GM12878 (cell line): ENCODE measurements at regions not wholly inside any gene's neighbourhood (a gene's known extent, or its start where the extent isn't known, plus 50 kb on each side); places are given as distances from the start of the nearest gene placed in this dataset.

ENCODE experiments used
- ATAC-seq: fragments of 200-7000 bp; cut with Tn5 transposase; 3 replicates; pipeline ENCODE4 v1.9.1; 2020; ENCODE audit warnings: mild to moderate bottlenecking, moderate library complexity
- BruUV-seq: library from RNA; stranded (reverse); fragments of 400-500 nt; replicated peaks from 2 replicates; lab custom pipeline; 2021; lab: Mats Ljungman, UMichigan
- CTCF ChIA-PET: fragments of 300-600 bp; sonication (Branson Sonifier 250); formaldehyde crosslinking; extraction: SDS; loops from one replicate; lab custom pipeline; 2021; ENCODE audit warnings: inconsistent platforms; lab: Yijun Ruan, JAX
- POLR2A ChIA-PET: fragments of 350-600 bp; formaldehyde crosslinking; extraction: SDS; loops from one replicate; lab custom pipeline; 2021; ENCODE audit warnings: inconsistent platforms; lab: Charles Lee
- RAD21 ChIA-PET: fragments of 300-600 bp; sonication (Branson Sonifier 250); formaldehyde crosslinking; loops from one replicate; lab custom pipeline; 2023; ENCODE audit warnings: antibody characterized with exemption; ENCODE audit not compliant: unreplicated experiment; lab: Charles Lee
- SMC1A ChIA-PET: fragments of 300-600 bp; sonication (Branson Sonifier 250); formaldehyde crosslinking; loops from one replicate; lab custom pipeline; 2023; ENCODE audit not compliant: unreplicated experiment, uncharacterized antibody; lab: Charles Lee
- DNase-seq: peaks from one replicate; pipeline ENCODE4 v3.0.0-alpha.2; 2011; ENCODE audit warnings: low read depth, low spot score
- FAIRE-seq: peaks from 3 replicates; lab custom pipeline; 2011; peaks lifted over from hg19 to GRCh38; lab: Jason Lieb, UNC
- H2AFZ ChIP-seq: 2 replicates; pipeline ENCODE4 v1.6.0; 2011; ENCODE audit warnings: low read depth, low read length, control low read depth; ENCODE audit not compliant: control insufficient read depth
- H3K27ac ChIP-seq: 2 replicates; pipeline ENCODE4 v1.5.1; 2011; ENCODE audit warnings: control low read depth; ENCODE audit not compliant: control insufficient read depth, insufficient read depth
- H3K27me3 ChIP-seq, 2 experiments: replicated peaks in 1 of 2; 2 replicates each; pipeline versions ENCODE4 v1.6.0 to v1.6.1; 2011; ENCODE audit warnings: low read length in 1 of 2; ENCODE audit not compliant: control insufficient read depth in 2 of 2, insufficient read depth in 2 of 2
- H3K36me3 ChIP-seq, 2 experiments: 2 replicates each; pipeline ENCODE4 v1.5.1; 2011; ENCODE audit warnings: low read length in 1 of 2; ENCODE audit not compliant: control insufficient read depth in 2 of 2, insufficient read depth in 2 of 2
- H3K4me1 ChIP-seq: 2 replicates; pipeline ENCODE4 v1.6.1; 2011; ENCODE audit warnings: mild to moderate bottlenecking, low read length, moderate library complexity, mixed read lengths; ENCODE audit not compliant: control insufficient read depth, insufficient read depth
- H3K4me2 ChIP-seq: 2 replicates; pipeline ENCODE4 v1.6.0; 2011; ENCODE audit warnings: control low read depth; ENCODE audit not compliant: control insufficient read depth, insufficient read depth
- H3K4me3 ChIP-seq: fragments of 200-600 bp; sonication (generic); 2 replicates; pipeline ENCODE4 v1.5.1; 2016
- H3K79me2 ChIP-seq: 2 replicates; pipeline ENCODE4 v1.6.0; 2011; ENCODE audit warnings: low read length; ENCODE audit not compliant: control insufficient read depth, insufficient read depth
- H3K9ac ChIP-seq: 2 replicates; pipeline ENCODE4 v1.8.0; 2011; ENCODE audit warnings: low read length, control low read depth, mixed read lengths; ENCODE audit not compliant: control insufficient read depth, insufficient read depth
- H3K9me3 ChIP-seq: replicated peaks from 3 replicates; pipeline ENCODE4 v1.5.1; 2011; ENCODE audit warnings: mild to moderate bottlenecking, low read length; ENCODE audit not compliant: control insufficient read depth, insufficient read depth
- H4K20me1 ChIP-seq: 2 replicates; pipeline ENCODE4 v1.6.0; 2011; ENCODE audit not compliant: control insufficient read depth, insufficient read depth
- EGR1 ChIP-seq, 2 experiments: IDR thresholded peaks; 1 replicate in 1 of 2; 2 replicates in 1 of 2; pipeline ENCODE4 v1.6.1; 2011 to 2012; ENCODE audit warnings: low read depth in 2 of 2, low read length in 2 of 2, borderline replicate concordance in 1 of 2, mild to moderate bottlenecking in 1 of 2, moderate library complexity in 1 of 2
- HDAC6 ChIP-seq: fragments of 200-600 bp; sonication (generic); IDR thresholded peaks from one replicate; pipeline ENCODE4 v1.8.0; 2017; ENCODE audit warnings: antibody characterized with exemption; ENCODE audit not compliant: unreplicated experiment
- NR2F1 ChIP-seq: fragments of 450-650 bp; conservative IDR thresholded peaks from 2 replicates; pipeline ENCODE4 v1.6.1; 2017; ENCODE audit warnings: mild to moderate bottlenecking
- WGBS: methylation state at CpG from one replicate; pipeline ENCODE4 v1.1.6; 2016; ENCODE audit warnings: low lambda C conversion rate; ENCODE audit not compliant: insufficient replicate concordance, insufficient coverage; ENCODE audit errors: missing lambda C conversion rate; 5-methylcytosine and 5-hydroxymethylcytosine counted together
- in situ Hi-C: fragments of 300-500 bp; cut with MboI; formaldehyde crosslinking; loops from 9 replicates; pipeline ENCODE4 v1.14.3; 2018; ENCODE audit warnings: mixed read lengths
- intact Hi-C: fragments of 100-400 bp; cut with micrococcal nuclease; formaldehyde crosslinking; loops from one replicate; pipeline ENCODE4 v1.14.2; 2022; ENCODE audit not compliant: unreplicated experiment
- TF ChIP-seq, protein P1 (sequence below): fragments of 450-650 bp; conservative IDR thresholded peaks from 2 replicates; pipeline ENCODE4 v1.6.1; 2017; ENCODE audit warnings: mild to moderate bottlenecking, moderate library complexity
- TF ChIP-seq, protein P2 (sequence below): IDR thresholded peaks from 2 replicates; pipeline ENCODE4 v1.6.1; 2012; ENCODE audit warnings: low read length, inconsistent platforms
- TF ChIP-seq, protein P3 (sequence below): fragments of 450-650 bp; formaldehyde crosslinking; IDR thresholded peaks from 2 replicates; pipeline ENCODE4 v1.5.0; 2022; ENCODE audit warnings: mild to moderate bottlenecking, missing genetic modification characterization
- TF ChIP-seq, protein P4 (sequence below): IDR thresholded peaks from 2 replicates; pipeline ENCODE4 v1.6.1; 2012; ENCODE audit warnings: improper control_type of control experiment, low read depth, low read length; ENCODE audit not compliant: insufficient replicate concordance
- TF ChIP-seq, protein P5 (sequence below): fragments of 150-350 bp; IDR thresholded peaks from 2 replicates; pipeline ENCODE4 v1.6.1; 2014; ENCODE audit warnings: mild to moderate bottlenecking, low read depth, low read length

DNA sequence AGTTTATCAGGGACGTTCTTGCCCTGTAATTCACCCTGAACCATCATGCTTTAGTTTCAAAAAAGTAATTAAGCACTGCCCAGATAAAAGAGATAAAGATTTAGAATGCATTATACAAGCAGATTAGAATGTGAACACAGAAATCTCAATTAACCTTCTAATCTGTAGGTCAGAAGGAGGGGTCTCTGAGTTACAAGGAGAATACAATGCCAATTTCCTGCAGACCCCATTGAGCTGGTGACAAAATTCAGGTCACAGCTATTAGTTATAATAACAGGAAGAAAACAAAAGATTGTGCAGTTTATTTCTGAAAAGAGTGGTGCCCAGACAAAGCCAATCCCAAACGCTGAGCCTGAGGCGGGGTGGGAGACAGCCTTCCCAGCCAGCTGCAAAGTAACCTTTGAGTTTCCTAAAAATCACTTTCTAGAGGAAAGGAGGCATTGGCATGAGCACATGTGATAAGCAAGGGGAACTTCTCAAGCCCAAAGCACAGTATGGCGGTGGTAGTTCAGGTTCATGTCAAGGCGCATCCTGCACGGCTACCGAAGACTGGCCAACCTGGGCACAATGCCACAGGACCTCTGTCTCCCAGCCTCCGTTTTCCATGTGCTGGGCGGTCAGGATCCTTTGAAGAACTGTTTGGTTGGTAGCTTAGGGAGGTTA, 192.5 kb downstream of the TTLL2 start:
- SMC1A ChIA-PET = no interaction called here
- Histone ChIP-seq H3K4me2 (no peak overlapping the region), H3K79me2 (no peaks in the 10 kb centered on the region), H4K20me1 (no peaks in the 10 kb centered on the region), H3K27ac (no peak overlapping the region), H3K4me3 (no peak overlapping the region), H3K36me3 (no peaks in the 10 kb centered on the region), H3K4me1 (no peaks in the 10 kb centered on the region), H2AFZ (no peak overlapping the region), H3K9me3 (no peaks in the 10 kb centered on the region), H3K9ac (no peak overlapping the region), H3K27me3 (peaks cover 0 to 1% of the 10 kb centered on the region in 2 experiments; a peak in 1 of 4 replicates)
- no TSS peak for BruUV-seq
- in situ Hi-C loops (no loop called here), intact Hi-C loops (no loop called here)
- 36% methylated on average over 9 of the region's 9 CpGs for WGBS
- RAD21 ChIA-PET = no interaction called here
- POLR2A ChIA-PET = no interaction called here
- no peak for ATAC-seq
- FAIRE-seq = no peak
- no peak for DNase-seq
- CTCF ChIA-PET = no interaction called here
- TF ChIP-seq, protein P1, sequence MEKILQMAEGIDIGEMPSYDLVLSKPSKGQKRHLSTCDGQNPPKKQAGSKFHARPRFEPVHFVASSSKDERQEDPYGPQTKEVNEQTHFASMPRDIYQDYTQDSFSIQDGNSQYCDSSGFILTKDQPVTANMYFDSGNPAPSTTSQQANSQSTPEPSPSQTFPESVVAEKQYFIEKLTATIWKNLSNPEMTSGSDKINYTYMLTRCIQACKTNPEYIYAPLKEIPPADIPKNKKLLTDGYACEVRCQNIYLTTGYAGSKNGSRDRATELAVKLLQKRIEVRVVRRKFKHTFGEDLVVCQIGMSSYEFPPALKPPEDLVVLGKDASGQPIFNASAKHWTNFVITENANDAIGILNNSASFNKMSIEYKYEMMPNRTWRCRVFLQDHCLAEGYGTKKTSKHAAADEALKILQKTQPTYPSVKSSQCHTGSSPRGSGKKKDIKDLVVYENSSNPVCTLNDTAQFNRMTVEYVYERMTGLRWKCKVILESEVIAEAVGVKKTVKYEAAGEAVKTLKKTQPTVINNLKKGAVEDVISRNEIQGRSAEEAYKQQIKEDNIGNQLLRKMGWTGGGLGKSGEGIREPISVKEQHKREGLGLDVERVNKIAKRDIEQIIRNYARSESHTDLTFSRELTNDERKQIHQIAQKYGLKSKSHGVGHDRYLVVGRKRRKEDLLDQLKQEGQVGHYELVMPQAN = no peak
- TF ChIP-seq EGR1 (IDR thresholded peaks at IDR 0.05; ENCODE audit: borderline replicate concordance in 1 of 2, low read depth in 2 of 2, low read length in 2 of 2) (no peak), NR2F1 (no peak), HDAC6 (no peak)
- TF ChIP-seq, protein P2, sequence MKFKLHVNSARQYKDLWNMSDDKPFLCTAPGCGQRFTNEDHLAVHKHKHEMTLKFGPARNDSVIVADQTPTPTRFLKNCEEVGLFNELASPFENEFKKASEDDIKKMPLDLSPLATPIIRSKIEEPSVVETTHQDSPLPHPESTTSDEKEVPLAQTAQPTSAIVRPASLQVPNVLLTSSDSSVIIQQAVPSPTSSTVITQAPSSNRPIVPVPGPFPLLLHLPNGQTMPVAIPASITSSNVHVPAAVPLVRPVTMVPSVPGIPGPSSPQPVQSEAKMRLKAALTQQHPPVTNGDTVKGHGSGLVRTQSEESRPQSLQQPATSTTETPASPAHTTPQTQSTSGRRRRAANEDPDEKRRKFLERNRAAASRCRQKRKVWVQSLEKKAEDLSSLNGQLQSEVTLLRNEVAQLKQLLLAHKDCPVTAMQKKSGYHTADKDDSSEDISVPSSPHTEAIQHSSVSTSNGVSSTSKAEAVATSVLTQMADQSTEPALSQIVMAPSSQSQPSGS = no peak
- TF ChIP-seq, protein P3, sequence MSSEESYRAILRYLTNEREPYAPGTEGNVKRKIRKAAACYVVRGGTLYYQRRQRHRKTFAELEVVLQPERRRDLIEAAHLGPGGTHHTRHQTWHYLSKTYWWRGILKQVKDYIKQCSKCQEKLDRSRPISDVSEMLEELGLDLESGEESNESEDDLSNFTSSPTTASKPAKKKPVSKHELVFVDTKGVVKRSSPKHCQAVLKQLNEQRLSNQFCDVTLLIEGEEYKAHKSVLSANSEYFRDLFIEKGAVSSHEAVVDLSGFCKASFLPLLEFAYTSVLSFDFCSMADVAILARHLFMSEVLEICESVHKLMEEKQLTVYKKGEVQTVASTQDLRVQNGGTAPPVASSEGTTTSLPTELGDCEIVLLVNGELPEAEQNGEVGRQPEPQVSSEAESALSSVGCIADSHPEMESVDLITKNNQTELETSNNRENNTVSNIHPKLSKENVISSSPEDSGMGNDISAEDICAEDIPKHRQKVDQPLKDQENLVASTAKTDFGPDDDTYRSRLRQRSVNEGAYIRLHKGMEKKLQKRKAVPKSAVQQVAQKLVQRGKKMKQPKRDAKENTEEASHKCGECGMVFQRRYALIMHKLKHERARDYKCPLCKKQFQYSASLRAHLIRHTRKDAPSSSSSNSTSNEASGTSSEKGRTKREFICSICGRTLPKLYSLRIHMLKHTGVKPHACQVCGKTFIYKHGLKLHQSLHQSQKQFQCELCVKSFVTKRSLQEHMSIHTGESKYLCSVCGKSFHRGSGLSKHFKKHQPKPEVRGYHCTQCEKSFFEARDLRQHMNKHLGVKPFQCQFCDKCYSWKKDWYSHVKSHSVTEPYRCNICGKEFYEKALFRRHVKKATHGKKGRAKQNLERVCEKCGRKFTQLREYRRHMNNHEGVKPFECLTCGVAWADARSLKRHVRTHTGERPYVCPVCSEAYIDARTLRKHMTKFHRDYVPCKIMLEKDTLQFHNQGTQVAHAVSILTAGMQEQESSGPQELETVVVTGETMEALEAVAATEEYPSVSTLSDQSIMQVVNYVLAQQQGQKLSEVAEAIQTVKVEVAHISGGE (CRISPR knock-in tag) = no peak
- TF ChIP-seq, protein P4, sequence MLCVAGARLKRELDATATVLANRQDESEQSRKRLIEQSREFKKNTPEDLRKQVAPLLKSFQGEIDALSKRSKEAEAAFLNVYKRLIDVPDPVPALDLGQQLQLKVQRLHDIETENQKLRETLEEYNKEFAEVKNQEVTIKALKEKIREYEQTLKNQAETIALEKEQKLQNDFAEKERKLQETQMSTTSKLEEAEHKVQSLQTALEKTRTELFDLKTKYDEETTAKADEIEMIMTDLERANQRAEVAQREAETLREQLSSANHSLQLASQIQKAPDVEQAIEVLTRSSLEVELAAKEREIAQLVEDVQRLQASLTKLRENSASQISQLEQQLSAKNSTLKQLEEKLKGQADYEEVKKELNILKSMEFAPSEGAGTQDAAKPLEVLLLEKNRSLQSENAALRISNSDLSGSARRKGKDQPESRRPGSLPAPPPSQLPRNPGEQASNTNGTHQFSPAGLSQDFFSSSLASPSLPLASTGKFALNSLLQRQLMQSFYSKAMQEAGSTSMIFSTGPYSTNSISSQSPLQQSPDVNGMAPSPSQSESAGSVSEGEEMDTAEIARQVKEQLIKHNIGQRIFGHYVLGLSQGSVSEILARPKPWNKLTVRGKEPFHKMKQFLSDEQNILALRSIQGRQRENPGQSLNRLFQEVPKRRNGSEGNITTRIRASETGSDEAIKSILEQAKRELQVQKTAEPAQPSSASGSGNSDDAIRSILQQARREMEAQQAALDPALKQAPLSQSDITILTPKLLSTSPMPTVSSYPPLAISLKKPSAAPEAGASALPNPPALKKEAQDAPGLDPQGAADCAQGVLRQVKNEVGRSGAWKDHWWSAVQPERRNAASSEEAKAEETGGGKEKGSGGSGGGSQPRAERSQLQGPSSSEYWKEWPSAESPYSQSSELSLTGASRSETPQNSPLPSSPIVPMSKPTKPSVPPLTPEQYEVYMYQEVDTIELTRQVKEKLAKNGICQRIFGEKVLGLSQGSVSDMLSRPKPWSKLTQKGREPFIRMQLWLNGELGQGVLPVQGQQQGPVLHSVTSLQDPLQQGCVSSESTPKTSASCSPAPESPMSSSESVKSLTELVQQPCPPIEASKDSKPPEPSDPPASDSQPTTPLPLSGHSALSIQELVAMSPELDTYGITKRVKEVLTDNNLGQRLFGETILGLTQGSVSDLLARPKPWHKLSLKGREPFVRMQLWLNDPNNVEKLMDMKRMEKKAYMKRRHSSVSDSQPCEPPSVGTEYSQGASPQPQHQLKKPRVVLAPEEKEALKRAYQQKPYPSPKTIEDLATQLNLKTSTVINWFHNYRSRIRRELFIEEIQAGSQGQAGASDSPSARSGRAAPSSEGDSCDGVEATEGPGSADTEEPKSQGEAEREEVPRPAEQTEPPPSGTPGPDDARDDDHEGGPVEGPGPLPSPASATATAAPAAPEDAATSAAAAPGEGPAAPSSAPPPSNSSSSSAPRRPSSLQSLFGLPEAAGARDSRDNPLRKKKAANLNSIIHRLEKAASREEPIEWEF = no peak
- TF ChIP-seq, protein P5, sequence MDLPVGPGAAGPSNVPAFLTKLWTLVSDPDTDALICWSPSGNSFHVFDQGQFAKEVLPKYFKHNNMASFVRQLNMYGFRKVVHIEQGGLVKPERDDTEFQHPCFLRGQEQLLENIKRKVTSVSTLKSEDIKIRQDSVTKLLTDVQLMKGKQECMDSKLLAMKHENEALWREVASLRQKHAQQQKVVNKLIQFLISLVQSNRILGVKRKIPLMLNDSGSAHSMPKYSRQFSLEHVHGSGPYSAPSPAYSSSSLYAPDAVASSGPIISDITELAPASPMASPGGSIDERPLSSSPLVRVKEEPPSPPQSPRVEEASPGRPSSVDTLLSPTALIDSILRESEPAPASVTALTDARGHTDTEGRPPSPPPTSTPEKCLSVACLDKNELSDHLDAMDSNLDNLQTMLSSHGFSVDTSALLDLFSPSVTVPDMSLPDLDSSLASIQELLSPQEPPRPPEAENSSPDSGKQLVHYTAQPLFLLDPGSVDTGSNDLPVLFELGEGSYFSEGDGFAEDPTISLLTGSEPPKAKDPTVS = no peak
